GM12892 (cell line): ENCODE measurements at regions not wholly inside any gene's neighbourhood (a gene's known extent, or its start where the extent isn't known, plus 50 kb on each side); places are given as distances from the start of the nearest gene placed in this dataset.

Experiments used
- DNase-seq: peaks from one replicate; pipeline ENCODE4 v3.0.0; 2011; ENCODE audit not compliant: insufficient read length
- FAIRE-seq: peaks from 2 replicates; lab custom pipeline; 2011; peaks lifted over from hg19 to GRCh38; lab: Jason Lieb, UNC
- POLR2A ChIP-seq: IDR thresholded peaks from 2 replicates; pipeline ENCODE4 v1.6.1; 2011; ENCODE audit warnings: low read depth, low read length, control low read depth
- POLR2AphosphoS5 ChIP-seq: IDR thresholded peaks from 2 replicates; pipeline ENCODE4 v1.6.1; 2011; ENCODE audit warnings: low read depth, low read length, control low read depth
- TAF1 ChIP-seq: IDR thresholded peaks from 2 replicates; pipeline ENCODE4 v1.6.1; 2011; ENCODE audit warnings: low read depth, mild to moderate bottlenecking, control low read depth, low read length, borderline replicate concordance

GRCh38 chr15:38726187-38726586, 161.6 kb upstream of the RASGRP1 start:
- FAIRE-seq = no peak
- no peak for TF ChIP-seq TAF1
- TF ChIP-seq POLR2AphosphoS5 = no peak
- TF ChIP-seq POLR2A = no peak
- no peak for DNase-seq

GRCh38 chr15:38733331-38733730, 168.7 kb upstream of the RASGRP1 start:
- FAIRE-seq = no peak

GRCh38 chr15:38740206-38740605, 175.6 kb upstream of the RASGRP1 start:
- FAIRE-seq (no peak), DNase-seq (no peak)
- TF ChIP-seq POLR2A (no peak), POLR2AphosphoS5 (no peak), TAF1 (no peak)

More at GRCh38 chr15:38733331-38733730, 168.7 kb upstream of the RASGRP1 start:
- TF ChIP-seq POLR2AphosphoS5 (no peak), TAF1 (no peak)
- no peak for DNase-seq

- no peak for TF ChIP-seq POLR2AphosphoS5
- no peak for TF ChIP-seq TAF1
- TF ChIP-seq POLR2A = no peak
- DNase-seq (no peak), FAIRE-seq (no peak)
Observed at GRCh38 chr15:38743147-38743546, 178.5 kb upstream of the RASGRP1 start.

- TF ChIP-seq POLR2A (no peak), TAF1 (no peak), POLR2AphosphoS5 (no peak)
- DNase-seq (no peak), FAIRE-seq (no peak)
Observed at GRCh38 chr15:38745126-38745525, 180.5 kb upstream of the RASGRP1 start.

- DNase-seq = no peak
- TF ChIP-seq POLR2A (no peak), TAF1 (no peak), POLR2AphosphoS5 (no peak)
- FAIRE-seq = no peak
Observed at GRCh38 chr15:38745626-38746025, 181.0 kb upstream of the RASGRP1 start.

GRCh38 chr15:38746211-38746610, 181.6 kb upstream of the RASGRP1 start:
- no peak for DNase-seq
- TF ChIP-seq POLR2A (no peak), TAF1 (no peak), POLR2AphosphoS5 (no peak)
- FAIRE-seq = no peak

GRCh38 chr15:38748710-38749109, 184.1 kb upstream of the RASGRP1 start:
- DNase-seq (no peak), FAIRE-seq (no peak)
- TF ChIP-seq POLR2A (no peak), TAF1 (no peak), POLR2AphosphoS5 (no peak)

GRCh38 chr15:38750786-38751185, 186.2 kb upstream of the RASGRP1 start:
- no peak for FAIRE-seq

GRCh38 chr15:38755718-38756117, 191.1 kb upstream of the RASGRP1 start:
- FAIRE-seq (no peak), DNase-seq (no peak)
- TF ChIP-seq POLR2A (no peak), TAF1 (no peak), POLR2AphosphoS5 (no peak)

More at GRCh38 chr15:38750786-38751185, 186.2 kb upstream of the RASGRP1 start:
- TF ChIP-seq TAF1 (no peak), POLR2A (no peak), POLR2AphosphoS5 (no peak)
- DNase-seq = no peak

- no peak for DNase-seq
- TF ChIP-seq TAF1 (no peak), POLR2A (no peak), POLR2AphosphoS5 (no peak)
- no peak for FAIRE-seq
Observed at GRCh38 chr15:38756441-38756840, 191.8 kb upstream of the RASGRP1 start.

- FAIRE-seq = no peak
- no peak for DNase-seq
Observed at GRCh38 chr15:38758043-38758442, 193.4 kb upstream of the RASGRP1 start.

GRCh38 chr15:38761681-38762080, 197.1 kb upstream of the RASGRP1 start:
- no peak for FAIRE-seq
- no peak for DNase-seq
- no peak for TF ChIP-seq POLR2A

More at GRCh38 chr15:38758043-38758442, 193.4 kb upstream of the RASGRP1 start:
- TF ChIP-seq POLR2A (no peak), TAF1 (no peak), POLR2AphosphoS5 (no peak)

GRCh38 chr15:38768970-38769369, 204.4 kb upstream of the RASGRP1 start:
- DNase-seq (no peak), FAIRE-seq (no peak)

More at GRCh38 chr15:38768970-38769369, 204.4 kb upstream of the RASGRP1 start:
- no peak for TF ChIP-seq TAF1
- TF ChIP-seq POLR2A = no peak
- TF ChIP-seq POLR2AphosphoS5 = no peak
